ENCODE measurements at regions not wholly inside any gene's neighbourhood (a gene's known extent, or its start where the extent isn't known, plus 50 kb on each side); places are given as distances from the start of the nearest gene placed in this dataset.
"Not testable (repeated sequence)": the region's sequence is repeated elsewhere in the genome, so short reads cannot be mapped to it uniquely, and the experiment has no call there.

- peak in 1 of 2 donors; percentile 14 for DNase-seq
Observed at GRCh38 chr3:124650798-124651197, 79.5 kb upstream of the UMPS start.

- DNase-seq, result not testable (repeated sequence)
Observed at GRCh38 chr3:124651416-124651815, 78.8 kb upstream of the UMPS start.

GRCh38 chr3:124652009-124652408 is 78.2 kb upstream of the UMPS start:
- no peak for DNase-seq

GRCh38 chr3:124653071-124653796 is 77.0 kb upstream of the UMPS start:
- DNase-seq, result no peak

- DNase-seq, result no peak
Observed at GRCh38 chr3:124653797-124654469, 76.3 kb upstream of the UMPS start.

- no peak for DNase-seq
Observed at GRCh38 chr3:124654470-124654845, 75.8 kb upstream of the UMPS start.

GRCh38 chr3:124656531-124656930 is 73.7 kb upstream of the UMPS start:
- no peak for DNase-seq

GRCh38 chr3:124657138-124657537 is 73.1 kb upstream of the UMPS start:
- DNase-seq, result no peak

GRCh38 chr3:124658270-124658669 is 72.0 kb upstream of the UMPS start:
- no peak for DNase-seq

- DNase-seq, result no peak
Observed at GRCh38 chr3:124659175-124659574, 71.1 kb upstream of the UMPS start.

- no peak for DNase-seq
Observed at GRCh38 chr3:124660599-124660998, 69.7 kb upstream of the UMPS start.

- DNase-seq, result no peak
Observed at GRCh38 chr3:124663690-124664089, 66.6 kb upstream of the UMPS start.

GRCh38 chr3:124664804-124665203 is 65.4 kb upstream of the UMPS start:
- DNase-seq, result no peak

- DNase-seq, result no peak
Observed at GRCh38 chr3:124666067-124666466, 64.2 kb upstream of the UMPS start.

GRCh38 chr3:124669470-124669869 is 60.8 kb upstream of the UMPS start:
- no peak for DNase-seq

- peak in 1 of 2 donors; percentile 19 for DNase-seq
Observed at GRCh38 chr3:124671106-124671505, 59.1 kb upstream of the UMPS start.

- DNase-seq, result no peak
Observed at GRCh38 chr3:124674336-124674735, 55.9 kb upstream of the UMPS start.

- no peak for DNase-seq
Observed at GRCh38 chr3:124676236-124676635, 54.0 kb upstream of the UMPS start.

- no peak for DNase-seq
Observed at GRCh38 chr3:124679048-124679638, 51.1 kb upstream of the UMPS start.

Data from inflammatory macrophage (primary cell).